ENCODE measurements at regions not wholly inside any gene's neighbourhood (a gene's known extent, or its start where the extent isn't known, plus 50 kb on each side); places are given as distances from the start of the nearest gene placed in this dataset.

DNA sequence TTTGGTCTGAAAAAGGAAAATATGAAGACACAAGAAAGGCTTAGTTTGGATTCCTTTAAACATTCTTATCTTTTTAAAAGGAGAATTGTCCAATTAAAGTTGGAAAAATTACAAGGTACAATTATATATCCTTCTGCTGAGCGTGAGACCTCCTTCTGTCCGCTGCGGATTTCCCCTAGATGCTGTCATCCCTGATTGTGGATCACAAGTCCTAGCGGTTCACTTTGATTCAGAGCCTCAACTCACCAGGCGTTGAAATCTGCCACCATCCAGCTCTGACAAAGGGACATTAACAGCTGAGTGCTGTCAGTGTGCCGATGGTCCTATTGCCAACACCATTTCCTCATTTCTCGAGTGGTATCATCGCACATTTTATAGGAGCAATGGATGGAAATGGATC is 73.1 kb upstream of the PTER start:
- Mint-ChIP-seq H3K36me3 (no peaks in the 10 kb centered on the region), H3K9me3 (peaks cover 4% of the 10 kb centered on the region), H3K4me1 (ENCODE audit: unreplicated experiment) (no peaks in the 10 kb centered on the region), H3K4me3 (no peak overlapping the region), H3K27ac (no peak overlapping the region), H3K27me3 (no peaks in the 10 kb centered on the region)
- DNase-seq (ENCODE audit: extremely low spot score, unreplicated experiment) = no peak
- TF ChIP-seq, protein P1, sequence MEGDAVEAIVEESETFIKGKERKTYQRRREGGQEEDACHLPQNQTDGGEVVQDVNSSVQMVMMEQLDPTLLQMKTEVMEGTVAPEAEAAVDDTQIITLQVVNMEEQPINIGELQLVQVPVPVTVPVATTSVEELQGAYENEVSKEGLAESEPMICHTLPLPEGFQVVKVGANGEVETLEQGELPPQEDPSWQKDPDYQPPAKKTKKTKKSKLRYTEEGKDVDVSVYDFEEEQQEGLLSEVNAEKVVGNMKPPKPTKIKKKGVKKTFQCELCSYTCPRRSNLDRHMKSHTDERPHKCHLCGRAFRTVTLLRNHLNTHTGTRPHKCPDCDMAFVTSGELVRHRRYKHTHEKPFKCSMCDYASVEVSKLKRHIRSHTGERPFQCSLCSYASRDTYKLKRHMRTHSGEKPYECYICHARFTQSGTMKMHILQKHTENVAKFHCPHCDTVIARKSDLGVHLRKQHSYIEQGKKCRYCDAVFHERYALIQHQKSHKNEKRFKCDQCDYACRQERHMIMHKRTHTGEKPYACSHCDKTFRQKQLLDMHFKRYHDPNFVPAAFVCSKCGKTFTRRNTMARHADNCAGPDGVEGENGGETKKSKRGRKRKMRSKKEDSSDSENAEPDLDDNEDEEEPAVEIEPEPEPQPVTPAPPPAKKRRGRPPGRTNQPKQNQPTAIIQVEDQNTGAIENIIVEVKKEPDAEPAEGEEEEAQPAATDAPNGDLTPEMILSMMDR (conservative IDR thresholded peaks at IDR 0.05) = no peak

DNA sequence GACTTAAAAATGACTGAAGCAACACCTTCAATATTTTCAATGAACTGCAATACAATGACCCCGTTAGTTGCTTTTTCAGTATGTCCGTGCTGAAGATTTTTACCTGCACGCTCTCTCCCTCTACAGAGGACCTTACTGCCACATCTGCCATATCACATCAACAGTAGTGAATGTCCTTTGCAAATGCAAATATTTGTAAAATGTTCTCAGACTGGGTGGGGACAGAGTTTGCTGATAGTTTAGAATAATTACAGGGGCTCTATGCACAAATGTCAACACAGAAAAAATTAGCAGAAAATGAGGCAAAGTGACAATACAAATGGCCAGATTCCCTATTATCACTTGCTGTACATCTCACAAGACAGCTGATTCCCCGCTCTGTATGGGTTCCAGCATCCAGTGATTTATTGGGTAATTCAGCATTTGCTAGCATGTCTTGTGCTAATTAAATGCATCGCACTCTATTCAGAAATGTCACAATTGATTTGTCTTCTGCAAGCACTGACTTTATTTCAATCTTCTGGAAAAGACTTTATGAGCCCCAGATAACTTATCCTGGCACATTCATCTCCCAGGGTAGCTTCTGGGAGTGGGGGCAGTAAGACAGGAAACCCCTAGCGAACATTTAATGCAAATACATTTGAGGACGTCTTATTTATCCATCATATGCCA is 69.1 kb upstream of the PTER start:
- Mint-ChIP-seq H3K36me3 (no peaks in the 10 kb centered on the region), H3K27me3 (no peaks in the 10 kb centered on the region), H3K4me1 (ENCODE audit: unreplicated experiment) (no peaks in the 10 kb centered on the region), H3K4me3 (no peak overlapping the region), H3K9me3 (no peaks in the 10 kb centered on the region), H3K27ac (no peak overlapping the region)
- DNase-seq (ENCODE audit: extremely low spot score, unreplicated experiment) = no peak
- TF ChIP-seq, protein P1 (conservative IDR thresholded peaks at IDR 0.05) = no peak

DNA sequence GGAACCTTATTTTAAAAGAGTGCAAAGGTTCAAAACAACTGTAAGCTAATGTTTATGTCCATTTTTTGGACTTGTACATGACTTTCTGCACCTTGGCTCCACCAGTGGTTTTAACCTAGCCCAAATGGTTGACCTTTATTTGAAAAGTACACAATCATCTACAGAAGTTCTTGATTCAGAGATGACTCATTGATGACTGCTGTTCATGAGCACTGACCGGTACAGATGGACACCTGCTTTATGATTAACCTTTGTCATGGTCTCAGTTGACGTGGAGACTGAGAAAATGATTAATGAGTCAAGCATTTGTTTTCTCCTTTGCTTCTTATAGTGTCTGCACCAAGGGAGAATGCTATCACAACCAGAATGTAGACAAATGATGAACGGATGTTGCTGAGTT is 55.7 kb upstream of the PTER start:
- Mint-ChIP-seq H3K4me3 (no peak overlapping the region), H3K9me3 (no peaks in the 10 kb centered on the region), H3K27me3 (peaks cover 11% of the 10 kb centered on the region), H3K36me3 (no peaks in the 10 kb centered on the region), H3K27ac (no peak overlapping the region), H3K4me1 (ENCODE audit: unreplicated experiment) (no peaks in the 10 kb centered on the region)
- no peak for DNase-seq (ENCODE audit: extremely low spot score, unreplicated experiment)
- TF ChIP-seq, protein P1 (conservative IDR thresholded peaks at IDR 0.05) = no peak

DNA sequence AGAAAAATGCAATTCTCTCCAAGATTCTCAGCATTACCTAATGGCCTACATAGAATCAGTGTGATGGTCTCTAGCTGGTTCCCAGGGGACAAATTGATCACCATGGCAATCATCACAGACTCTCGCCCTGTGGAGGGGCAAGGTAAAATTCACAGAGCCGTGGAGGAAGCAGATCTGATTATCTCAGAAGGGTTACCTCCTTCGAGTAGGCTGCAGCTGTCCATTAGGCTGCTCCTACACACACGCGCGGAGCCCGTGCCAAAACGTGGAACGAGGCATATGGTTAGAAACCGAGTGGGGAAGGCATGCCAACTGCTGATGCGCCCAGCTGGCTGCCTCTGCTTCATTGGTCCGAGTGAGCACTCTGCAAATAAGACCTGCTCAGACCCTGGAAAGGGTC is 52.8 kb upstream of the PTER start:
- Mint-ChIP-seq H3K36me3 (no peaks in the 10 kb centered on the region), H3K27me3 (peaks cover 11% of the 10 kb centered on the region), H3K4me3 (no peak overlapping the region), H3K9me3 (no peaks in the 10 kb centered on the region), H3K27ac (no peak overlapping the region), H3K4me1 (ENCODE audit: unreplicated experiment) (no peaks in the 10 kb centered on the region)
- DNase-seq (ENCODE audit: extremely low spot score, unreplicated experiment) = no peak
- TF ChIP-seq, protein P1 (conservative IDR thresholded peaks at IDR 0.05) = no peak

DNA sequence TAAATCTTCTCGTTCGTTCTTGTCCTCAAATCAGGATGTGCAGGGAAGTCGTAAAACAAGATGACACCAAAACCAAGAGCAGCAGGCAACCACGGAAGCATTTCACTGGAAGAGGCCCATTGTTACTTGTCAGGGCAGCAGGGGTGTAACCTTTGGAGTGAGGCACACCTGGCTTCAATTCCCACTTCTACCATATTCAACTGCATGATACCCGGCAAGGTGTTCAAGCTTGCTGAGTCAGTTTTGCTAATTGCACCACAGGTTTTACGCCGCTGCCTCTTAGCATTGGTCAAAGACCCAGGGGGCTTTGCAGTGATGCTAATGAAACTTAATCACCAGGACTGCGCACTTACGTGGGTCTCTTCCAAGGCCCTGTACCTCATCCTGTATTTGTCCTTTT is 50.0 kb upstream of the PTER start:
- Mint-ChIP-seq H3K4me3 (no peak overlapping the region), H3K36me3 (no peaks in the 10 kb centered on the region), H3K27ac (no peak overlapping the region), H3K27me3 (peaks cover 13% of the 10 kb centered on the region), H3K4me1 (ENCODE audit: unreplicated experiment) (no peaks in the 10 kb centered on the region), H3K9me3 (no peaks in the 10 kb centered on the region)
- TF ChIP-seq, protein P1 (conservative IDR thresholded peaks at IDR 0.05) = no peak
- no peak for DNase-seq (ENCODE audit: extremely low spot score, unreplicated experiment)
